ENCODE measurements at regions not wholly inside any gene's neighbourhood (a gene's known extent, or its start where the extent isn't known, plus 50 kb on each side); places are given as distances from the start of the nearest gene placed in this dataset.
"Not testable (repeated sequence)": the region's sequence is repeated elsewhere in the genome, so short reads cannot be mapped to it uniquely, and the experiment has no call there.

DNA sequence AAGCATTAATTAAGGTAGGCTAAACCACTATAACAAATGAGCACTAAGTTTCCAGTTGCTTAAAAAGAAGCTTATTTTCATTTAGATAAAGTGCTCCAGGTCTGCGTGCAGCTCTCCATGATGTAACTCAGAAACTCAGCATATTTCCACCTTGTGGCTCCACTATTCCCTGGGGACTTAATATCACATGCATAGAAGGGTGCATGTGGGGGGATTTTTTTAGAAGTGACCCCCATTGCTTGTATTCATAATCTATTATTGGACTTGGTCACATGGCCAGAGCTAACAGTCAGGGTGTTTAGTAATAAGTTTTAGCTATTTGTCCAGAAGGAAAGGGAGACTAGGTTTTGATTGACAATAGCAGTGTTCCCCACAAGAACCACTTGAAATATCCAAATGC, 86.8 kb downstream of the TMCO5A start:
- intact Hi-C loops (cut with micrococcal nuclease) = no loop called here
- BruUV-seq (replicated peaks) = no TSS peak
- Mint-ChIP-seq H3K36me3 (ENCODE audit: insufficient read depth, unreplicated experiment) (no peaks in the 10 kb centered on the region), H3K27ac (ENCODE audit: low read depth, unreplicated experiment) (no peak overlapping the region), H3K27me3 (ENCODE audit: insufficient read depth, unreplicated experiment) (no peaks in the 10 kb centered on the region), H3K4me1 (ENCODE audit: insufficient read depth, unreplicated experiment) (no peaks in the 10 kb centered on the region), H3K9me3 (ENCODE audit: unreplicated experiment) (no peaks in the 10 kb centered on the region), H3K4me3 (ENCODE audit: unreplicated experiment) (no peak overlapping the region)
- CTCF ChIA-PET = interaction anchor here (0.6 to 1.9 kb wide), 5 partner anchors 16 to 50 kb away, joined by 3 to 7 read pairs (median 3); no protein-coding TSS in a partner anchor
- POLR2A ChIA-PET = interaction anchor here (0.6 kb wide), 2 partner anchors 14 to 211 kb away, joined by 3 read pairs; no protein-coding TSS in a partner anchor
- TF ChIP-seq, protein P1, sequence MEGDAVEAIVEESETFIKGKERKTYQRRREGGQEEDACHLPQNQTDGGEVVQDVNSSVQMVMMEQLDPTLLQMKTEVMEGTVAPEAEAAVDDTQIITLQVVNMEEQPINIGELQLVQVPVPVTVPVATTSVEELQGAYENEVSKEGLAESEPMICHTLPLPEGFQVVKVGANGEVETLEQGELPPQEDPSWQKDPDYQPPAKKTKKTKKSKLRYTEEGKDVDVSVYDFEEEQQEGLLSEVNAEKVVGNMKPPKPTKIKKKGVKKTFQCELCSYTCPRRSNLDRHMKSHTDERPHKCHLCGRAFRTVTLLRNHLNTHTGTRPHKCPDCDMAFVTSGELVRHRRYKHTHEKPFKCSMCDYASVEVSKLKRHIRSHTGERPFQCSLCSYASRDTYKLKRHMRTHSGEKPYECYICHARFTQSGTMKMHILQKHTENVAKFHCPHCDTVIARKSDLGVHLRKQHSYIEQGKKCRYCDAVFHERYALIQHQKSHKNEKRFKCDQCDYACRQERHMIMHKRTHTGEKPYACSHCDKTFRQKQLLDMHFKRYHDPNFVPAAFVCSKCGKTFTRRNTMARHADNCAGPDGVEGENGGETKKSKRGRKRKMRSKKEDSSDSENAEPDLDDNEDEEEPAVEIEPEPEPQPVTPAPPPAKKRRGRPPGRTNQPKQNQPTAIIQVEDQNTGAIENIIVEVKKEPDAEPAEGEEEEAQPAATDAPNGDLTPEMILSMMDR (IDR thresholded peaks at IDR 0.05; ENCODE audit: unreplicated experiment) = no peak
- DNase-seq (ENCODE audit: unreplicated experiment) = no peak

DNA sequence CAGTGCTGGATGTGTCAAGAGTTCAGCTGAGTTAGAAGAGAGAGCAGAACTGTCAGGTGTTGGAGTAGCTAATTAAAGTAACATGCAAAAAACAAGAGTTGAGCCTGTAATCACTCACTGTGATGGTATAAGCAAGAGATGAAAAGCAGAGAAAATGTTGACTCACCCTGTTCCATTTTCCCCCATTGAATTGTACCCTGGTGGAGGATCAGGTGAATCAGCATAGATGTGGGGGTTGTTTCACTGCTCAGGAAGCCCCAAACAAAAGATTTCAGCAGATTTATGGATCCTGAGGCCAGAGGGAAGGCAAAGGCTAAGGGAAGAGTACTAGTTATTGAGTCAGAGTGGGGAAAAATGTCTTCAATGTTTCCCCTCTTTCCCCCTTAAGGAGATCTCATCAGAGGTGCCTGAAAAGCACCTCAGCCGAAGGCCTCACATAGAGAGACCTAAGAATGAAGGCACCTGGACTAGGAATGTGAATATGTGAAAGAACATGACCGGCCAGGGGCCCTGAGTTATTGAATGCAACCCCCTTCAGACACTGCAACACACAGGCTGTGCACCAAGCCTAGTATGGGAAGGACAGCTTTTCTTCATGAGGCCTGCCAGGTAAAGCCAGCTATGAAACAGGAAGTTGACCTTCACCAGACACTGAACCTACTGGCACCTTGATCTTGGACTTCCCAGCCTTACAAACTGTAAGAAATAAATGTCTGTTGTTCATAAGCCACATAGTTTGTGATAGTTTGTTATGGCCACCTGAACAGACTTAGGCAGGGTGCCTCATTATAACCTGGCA, 90.1 kb downstream of the TMCO5A start:
- ChIA-PET CTCF (interaction anchor here (0.6 to 1.0 kb wide), 3 partner anchors 12 to 22 kb away, joined by 4 read pairs; no protein-coding TSS in a partner anchor), POLR2A (interaction anchor here (1.5 kb wide), 1 partner anchor 11 kb away, joined by 3 read pairs; no protein-coding TSS in a partner anchor)
- no peaks in the 10 kb centered on the region for H3K27me3 Mint-ChIP-seq (ENCODE audit: insufficient read depth, unreplicated experiment)
- H3K4me3 Mint-ChIP-seq (ENCODE audit: unreplicated experiment) = no peak overlapping the region
- intact Hi-C loops (cut with micrococcal nuclease) = no loop called here
- no peaks in the 10 kb centered on the region for H3K9me3 Mint-ChIP-seq (ENCODE audit: unreplicated experiment)
- DNase-seq (ENCODE audit: unreplicated experiment) = no peak
- no peaks in the 10 kb centered on the region for H3K36me3 Mint-ChIP-seq (ENCODE audit: insufficient read depth, unreplicated experiment)
- H3K4me1 Mint-ChIP-seq (ENCODE audit: insufficient read depth, unreplicated experiment) = no peaks in the 10 kb centered on the region
- H3K27ac Mint-ChIP-seq (ENCODE audit: low read depth, unreplicated experiment) = no peak overlapping the region
- TF ChIP-seq, protein P1 (IDR thresholded peaks at IDR 0.05; ENCODE audit: unreplicated experiment) = no peak
- no TSS peak for BruUV-seq (replicated peaks)

DNA sequence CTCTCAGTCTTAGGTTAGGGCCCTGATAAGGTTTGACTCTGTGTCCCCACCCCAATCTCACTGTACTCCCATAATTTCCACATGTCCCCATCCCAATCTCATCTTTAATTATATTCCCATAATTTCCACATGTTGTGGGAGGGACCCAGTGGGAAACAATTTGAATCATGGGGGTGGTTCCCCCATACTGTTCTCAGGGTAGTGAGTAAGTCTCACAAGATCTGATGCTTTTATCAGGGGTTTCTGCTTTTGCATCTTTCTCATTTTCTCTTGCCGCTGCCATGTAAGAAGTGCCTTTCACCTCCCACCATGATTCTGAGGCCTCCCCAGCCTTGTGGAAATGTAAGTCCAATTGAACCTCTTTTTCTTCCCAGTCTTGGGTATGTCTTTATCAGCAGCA, 91.2 kb downstream of the TMCO5A start:
- POLR2A ChIA-PET; BruUV-seq (replicated peaks); intact Hi-C loops (cut with micrococcal nuclease); H3K4me1 Mint-ChIP-seq (ENCODE audit: insufficient read depth, unreplicated experiment); H3K36me3 Mint-ChIP-seq (ENCODE audit: insufficient read depth, unreplicated experiment); H3K9me3 Mint-ChIP-seq (ENCODE audit: unreplicated experiment); H3K27me3 Mint-ChIP-seq (ENCODE audit: insufficient read depth, unreplicated experiment); H3K4me3 Mint-ChIP-seq (ENCODE audit: unreplicated experiment); H3K27ac Mint-ChIP-seq (ENCODE audit: low read depth, unreplicated experiment); DNase-seq (ENCODE audit: unreplicated experiment): not testable (repeated sequence)
- CTCF ChIA-PET = interaction anchor here (1.0 kb wide), 1 partner anchor 23 kb away, joined by 4 read pairs; no protein-coding TSS in a partner anchor

DNA sequence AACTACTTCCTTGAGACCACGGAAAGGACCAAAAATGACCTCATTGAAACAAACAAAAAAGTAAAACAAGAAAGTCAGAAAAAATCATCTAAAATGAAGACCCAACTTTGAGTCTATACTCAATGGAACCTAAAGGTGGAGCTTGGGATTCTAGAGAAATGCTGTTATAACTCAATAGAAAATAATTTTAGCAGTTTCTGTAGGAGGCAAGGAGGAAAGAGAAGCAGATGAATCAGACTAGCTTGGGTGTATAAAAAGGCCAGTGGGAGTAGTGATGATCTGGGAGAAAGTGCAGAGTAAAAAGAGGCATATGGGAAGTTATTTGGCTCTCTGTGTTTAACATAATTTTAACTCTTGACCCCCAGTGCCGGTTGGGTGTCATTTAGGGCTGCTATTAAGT, 94.4 kb downstream of the TMCO5A start:
- TF ChIP-seq, protein P1 (IDR thresholded peaks at IDR 0.05; ENCODE audit: unreplicated experiment) = no peak
- POLR2A ChIA-PET = interaction anchor here (0.6 to 1.0 kb wide), 3 partner anchors 25 to 196 kb away, joined by 3 read pairs; no protein-coding TSS in a partner anchor
- intact Hi-C loops (cut with micrococcal nuclease) = no loop called here

More for the DNA sequence above, 94.4 kb downstream of the TMCO5A start:
- no peaks in the 10 kb centered on the region for H3K9me3 Mint-ChIP-seq (ENCODE audit: unreplicated experiment)
- H3K36me3 Mint-ChIP-seq (ENCODE audit: insufficient read depth, unreplicated experiment) = no peaks in the 10 kb centered on the region
- CTCF ChIA-PET = interaction anchor here (0.6 to 1.2 kb wide), 4 partner anchors 22 to 633 kb away, joined by 3 to 4 read pairs (median 3); no protein-coding TSS in a partner anchor
- no peak for DNase-seq (ENCODE audit: unreplicated experiment)
- H3K4me3 Mint-ChIP-seq (ENCODE audit: unreplicated experiment) = no peak overlapping the region
- H3K27ac Mint-ChIP-seq (ENCODE audit: low read depth, unreplicated experiment) = no peak overlapping the region
- no peaks in the 10 kb centered on the region for H3K4me1 Mint-ChIP-seq (ENCODE audit: insufficient read depth, unreplicated experiment)
- no TSS peak for BruUV-seq (replicated peaks)
- no peaks in the 10 kb centered on the region for H3K27me3 Mint-ChIP-seq (ENCODE audit: insufficient read depth, unreplicated experiment)

Data from MCF 10A (cell line).